Left renal cortex interstitium (tissue), 4 donors: ENCODE measurements at regions not wholly inside any gene's neighbourhood (a gene's known extent, or its start where the extent isn't known, plus 50 kb on each side); places are given as distances from the start of the nearest gene placed in this dataset.
"Not testable (repeated sequence)": the region's sequence is repeated elsewhere in the genome, so short reads cannot be mapped to it uniquely, and the experiment has no call there.

ENCODE experiments used
- DNase-seq, 4 donors: peaks; one replicate each; pipeline ENCODE4 v3.0.0-alpha.2; 2013; ENCODE audit warnings: low read depth in 4 of 4, low spot score in 2 of 4, missing footprints in 1 of 4

DNA sequence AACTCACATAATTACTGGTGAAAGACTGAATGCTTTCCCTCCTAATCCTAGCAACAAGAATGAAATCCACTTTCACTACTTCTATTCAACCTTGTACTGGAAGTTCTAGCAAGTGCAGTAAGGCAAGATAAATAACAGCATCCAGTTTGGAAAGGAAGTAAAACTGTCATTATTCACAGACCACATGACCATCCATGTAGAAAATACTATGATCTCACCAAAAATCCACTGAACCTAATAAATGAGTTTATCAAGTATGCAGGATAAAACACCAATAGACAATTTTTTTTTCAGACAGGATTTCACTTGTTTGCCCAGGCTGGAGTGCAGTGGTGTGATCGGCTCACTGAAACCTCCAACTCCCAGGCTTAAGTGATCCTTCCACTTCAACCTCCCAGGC is 117.7 kb downstream of the TMEM167A start:
- DNase-seq = no peak

DNA sequence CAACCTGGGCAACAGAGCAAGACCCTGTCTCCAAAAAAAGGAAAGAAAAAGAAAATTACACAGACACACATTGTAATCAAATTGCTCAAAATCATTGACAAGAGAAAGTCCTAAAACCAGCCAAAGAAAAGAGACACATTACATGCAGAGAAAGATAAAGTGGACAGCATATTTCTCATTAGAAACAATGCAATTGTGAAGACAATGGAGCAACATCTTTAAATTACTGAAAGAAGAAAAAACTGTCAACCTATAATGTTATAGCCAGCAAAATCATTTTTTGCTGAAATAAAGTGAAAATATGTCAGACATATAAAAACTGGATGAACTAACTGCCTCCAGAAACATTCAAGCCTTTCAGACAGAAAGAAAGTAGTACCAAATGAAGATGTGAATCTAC is 120.6 kb downstream of the TMEM167A start:
- DNase-seq = no peak

DNA sequence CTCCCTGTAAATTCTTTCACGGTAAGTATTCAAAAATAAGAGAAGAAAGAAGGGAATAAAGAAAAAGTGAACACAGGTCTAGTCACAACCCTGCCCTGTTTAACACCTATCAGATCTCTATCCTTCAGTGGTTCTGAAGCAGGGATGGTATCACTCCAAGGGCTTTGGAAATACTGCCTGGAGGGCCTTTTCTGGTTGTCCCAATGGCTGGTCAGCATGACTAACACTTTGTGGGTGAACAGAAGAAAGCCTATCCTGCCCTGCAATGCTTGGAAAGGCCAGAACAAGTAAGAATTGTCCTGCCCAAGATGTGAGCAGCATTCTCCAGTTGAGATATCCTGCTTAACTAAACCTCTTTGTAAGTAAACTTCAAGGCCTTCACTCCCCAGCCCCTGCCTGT is 124.9 kb downstream of the TMEM167A start:
- no peak for DNase-seq

DNA sequence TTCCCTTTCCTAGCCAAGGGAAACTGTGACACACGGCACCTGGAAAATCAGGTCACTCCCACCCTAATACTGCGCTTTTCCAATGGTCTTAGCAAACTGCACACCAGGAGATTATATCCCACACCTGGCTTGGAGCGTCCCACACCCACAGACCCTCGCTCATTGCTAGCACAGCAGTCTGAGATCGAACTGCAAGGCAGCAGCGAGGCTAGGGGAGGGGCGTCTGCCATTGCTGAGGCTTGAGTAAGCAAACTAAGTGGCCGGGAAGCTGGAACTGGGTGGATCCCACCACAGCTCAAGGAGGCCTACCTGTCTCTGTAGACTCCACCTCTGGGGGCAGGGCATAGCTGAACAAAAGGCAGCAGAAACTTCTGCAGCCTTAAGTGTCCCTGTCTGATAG is 132.9 kb downstream of the TMEM167A start:
- not testable (repeated sequence) for DNase-seq

DNA sequence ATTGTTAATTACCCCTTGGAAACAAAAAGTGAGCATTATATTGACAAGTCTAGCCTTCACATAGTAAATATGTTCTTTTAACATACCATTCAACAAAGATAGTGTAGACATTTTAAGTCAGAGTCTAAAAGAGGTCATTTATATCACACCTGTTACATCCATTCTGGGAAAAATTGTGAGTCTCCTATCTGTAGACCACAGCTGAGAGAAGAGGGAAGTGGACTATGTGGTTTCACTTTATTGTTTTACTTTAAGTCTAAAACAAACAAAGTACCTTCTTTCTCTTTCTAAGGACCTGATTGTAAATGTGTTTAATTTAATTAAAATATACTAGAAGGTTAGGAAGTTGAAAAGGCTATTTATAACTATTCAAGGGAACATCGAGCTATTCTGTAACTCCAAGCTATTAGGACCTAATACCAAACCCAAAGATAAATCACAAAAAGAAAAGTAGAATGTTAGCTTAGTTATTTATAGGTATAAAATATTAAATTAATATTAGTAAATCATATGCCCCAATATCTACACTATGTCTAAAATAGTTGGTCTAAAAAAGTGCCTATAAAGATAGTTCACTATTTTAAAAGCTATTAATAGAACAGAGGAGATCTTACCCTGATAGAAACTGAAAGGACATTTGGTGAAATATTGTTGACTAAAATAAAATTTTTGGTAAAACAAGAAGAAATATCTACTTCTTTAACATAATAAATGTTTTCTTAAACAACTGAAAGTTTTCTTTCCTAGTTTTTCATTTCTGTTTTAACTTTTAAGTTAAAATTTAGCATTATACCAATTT is 134.9 kb downstream of the TMEM167A start:
- no peak for DNase-seq

DNA sequence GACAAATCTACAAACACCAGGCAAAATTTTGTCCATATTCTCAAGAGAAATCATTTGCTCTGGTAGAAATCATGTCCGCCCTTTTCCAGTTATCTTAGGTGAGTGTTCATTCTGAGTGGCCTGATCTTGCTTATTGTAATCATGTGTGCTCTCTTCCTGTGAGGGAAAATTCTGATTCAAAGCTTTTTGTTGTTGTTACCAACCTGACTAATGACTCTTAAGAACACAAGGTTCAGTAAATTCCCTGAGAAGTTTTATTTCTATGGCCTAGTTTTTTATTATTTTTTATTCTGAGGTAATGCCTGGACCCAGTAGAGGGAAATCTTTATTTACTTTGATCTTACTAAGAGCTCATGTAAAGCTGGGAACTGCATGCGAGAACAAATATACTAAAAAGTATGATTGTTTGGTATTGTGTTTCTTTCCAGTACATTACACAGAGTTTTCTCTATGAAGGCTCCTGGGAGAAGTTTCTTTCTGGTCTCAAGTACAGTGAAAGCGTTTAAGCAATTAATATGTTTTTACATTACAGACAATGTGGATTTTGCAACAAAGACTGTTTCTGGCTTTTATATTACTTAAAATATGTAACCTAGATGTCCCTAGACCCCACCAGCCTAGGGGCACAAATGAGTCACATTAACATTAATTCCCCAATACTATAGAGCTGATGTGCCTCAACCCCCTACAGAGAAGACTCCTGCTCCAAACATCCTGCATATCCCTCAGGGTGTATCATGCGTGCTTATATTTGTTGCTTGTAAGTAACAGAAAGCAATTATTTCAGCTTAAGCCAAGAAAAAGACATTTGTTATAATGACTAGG is 138.1 kb downstream of the TMEM167A start:
- DNase-seq = no peak

DNA sequence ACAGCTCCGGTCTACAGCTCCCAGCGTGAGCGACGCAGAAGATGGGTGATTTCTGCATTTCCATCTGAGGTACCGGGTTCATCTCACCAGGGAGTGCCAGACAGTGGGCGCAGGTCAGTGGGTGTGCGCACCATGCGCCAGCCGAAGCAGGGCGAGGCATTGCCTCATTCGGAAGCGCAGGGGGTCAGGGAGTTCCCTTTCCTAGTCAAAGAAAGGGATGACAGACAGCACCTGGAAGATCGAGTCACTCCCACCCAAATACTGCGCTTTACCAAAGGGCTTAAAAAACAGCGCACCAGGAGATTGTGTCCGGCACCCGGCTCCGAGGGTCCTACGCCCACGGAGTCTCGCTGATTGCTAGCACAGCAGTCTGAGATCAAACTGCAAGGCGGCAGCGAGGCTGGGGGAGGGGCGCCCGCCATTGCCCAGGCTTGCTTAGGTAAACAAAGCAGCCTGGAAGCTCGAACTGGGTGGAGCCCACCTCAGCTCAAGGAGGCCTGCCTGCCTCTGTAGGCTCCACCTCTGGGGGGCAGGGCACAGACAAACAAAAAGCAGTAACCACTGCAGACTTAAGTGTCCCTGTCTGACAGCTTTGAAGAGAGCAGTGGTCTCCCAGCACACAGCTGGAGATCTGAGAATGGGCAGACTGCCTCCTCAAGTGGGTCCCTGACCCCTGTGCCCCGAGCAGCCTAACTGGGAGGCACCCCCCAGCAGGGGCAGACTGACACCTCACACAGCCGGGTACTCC is 144.5 kb downstream of the TMEM167A start:
- not testable (repeated sequence) for DNase-seq

DNA sequence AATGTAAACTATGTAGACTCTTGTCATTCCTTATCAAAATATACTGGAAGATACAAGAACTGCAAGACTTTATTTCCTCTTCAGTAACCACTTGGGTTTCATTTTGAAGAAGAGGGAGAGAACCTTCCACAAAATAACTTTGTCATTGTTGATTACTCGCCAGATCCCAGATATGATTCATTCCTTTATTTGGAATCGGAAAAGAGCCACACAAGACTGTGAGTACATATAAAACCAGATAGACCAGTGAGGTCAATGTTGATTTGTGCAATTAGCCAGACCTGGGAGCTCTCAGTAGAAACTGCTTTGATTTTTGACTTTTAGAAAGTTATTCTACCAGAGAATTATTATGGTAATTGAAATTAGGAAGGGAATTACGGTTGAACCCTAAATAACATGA is 146.1 kb downstream of the TMEM167A start:
- no peak for DNase-seq

DNA sequence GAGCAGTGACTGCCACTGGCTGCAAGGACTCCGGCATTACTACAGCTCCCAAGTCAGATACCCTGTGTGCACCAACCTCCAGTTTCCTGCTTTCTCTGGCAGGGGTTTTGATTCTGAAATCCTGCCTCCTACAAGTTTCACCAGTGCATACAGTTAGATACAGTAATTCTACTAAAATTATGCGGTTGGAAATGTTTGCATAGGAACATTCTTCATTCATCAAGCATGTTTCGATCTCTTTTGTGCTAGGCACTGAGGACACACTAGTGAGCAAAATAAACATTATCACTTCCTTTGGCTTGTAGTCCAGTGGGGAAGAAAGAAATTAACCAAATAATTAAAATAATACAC is 152.2 kb downstream of the TMEM167A start:
- no peak for DNase-seq

DNA sequence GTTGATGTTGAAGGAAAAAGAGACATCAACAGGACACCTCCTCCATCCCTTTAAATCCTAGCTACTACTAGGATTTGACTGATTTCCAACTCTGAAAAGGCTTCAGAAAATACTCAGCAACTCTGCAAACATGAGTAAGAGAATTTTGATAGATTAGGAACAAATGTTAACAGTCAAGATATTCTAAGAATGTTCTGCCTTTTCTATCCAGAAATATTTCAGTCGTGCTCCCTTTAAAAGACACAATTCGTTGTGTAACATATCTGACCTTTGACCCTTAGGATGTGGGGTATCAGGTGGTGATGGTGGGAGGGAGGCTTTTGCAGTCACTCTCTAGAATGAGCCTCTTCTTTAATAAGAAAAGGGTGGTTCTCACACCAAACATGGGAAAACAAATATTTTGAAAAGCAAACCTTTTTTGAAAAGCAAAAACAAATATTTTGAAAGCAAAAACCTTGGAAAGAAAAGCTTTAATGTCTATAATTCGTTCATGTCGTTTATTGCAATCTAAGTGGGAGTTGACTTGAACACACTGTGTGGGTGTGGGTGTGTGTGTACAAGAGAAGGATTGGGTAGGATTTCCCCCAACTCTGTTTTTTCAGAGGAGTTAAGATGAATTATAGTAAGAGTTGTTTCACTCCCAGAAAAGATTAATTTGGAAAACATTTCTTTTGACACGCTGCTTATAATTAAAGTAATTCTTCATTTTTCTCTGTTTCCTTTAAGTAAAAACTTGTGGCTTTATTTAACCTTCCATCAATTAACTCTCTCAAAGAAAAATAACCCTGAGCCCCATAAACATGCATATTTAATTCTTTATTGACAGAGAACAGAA is 152.8 kb downstream of the TMEM167A start:
- peak in 2 of 4 donors; percentile 23 to 43 for DNase-seq

DNA sequence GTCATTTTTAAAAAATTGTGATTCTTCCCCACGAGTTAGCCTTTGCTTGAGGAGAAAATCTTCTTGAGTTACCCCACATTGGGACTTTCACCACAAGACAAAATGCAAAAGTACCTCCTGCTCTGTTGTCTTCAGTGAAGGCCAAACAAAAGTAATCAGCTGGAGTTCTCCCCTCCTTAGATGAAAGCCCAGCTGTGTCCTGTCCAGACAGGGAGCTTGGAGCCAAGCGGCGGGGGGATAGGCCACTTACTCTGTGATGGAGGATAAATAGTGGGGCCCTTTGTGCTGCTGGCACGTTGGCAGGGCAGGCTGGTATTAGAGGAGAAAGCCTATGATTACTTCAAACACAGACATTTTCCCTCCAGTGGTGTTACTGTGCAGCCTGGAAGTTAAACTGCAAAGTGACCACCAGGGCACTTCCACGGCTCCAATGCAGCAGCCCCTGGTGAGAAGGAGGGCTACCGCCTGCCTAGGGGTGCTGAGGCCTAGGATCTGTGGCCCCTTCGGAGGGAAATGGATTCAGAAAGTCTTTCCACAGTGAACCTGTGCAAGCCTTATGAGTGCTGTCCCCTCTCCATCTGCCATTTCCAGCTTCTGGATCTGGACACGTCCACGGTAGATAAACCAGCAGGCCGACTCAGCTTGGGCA is 155.0 kb downstream of the TMEM167A start:
- DNase-seq = no peak

DNA sequence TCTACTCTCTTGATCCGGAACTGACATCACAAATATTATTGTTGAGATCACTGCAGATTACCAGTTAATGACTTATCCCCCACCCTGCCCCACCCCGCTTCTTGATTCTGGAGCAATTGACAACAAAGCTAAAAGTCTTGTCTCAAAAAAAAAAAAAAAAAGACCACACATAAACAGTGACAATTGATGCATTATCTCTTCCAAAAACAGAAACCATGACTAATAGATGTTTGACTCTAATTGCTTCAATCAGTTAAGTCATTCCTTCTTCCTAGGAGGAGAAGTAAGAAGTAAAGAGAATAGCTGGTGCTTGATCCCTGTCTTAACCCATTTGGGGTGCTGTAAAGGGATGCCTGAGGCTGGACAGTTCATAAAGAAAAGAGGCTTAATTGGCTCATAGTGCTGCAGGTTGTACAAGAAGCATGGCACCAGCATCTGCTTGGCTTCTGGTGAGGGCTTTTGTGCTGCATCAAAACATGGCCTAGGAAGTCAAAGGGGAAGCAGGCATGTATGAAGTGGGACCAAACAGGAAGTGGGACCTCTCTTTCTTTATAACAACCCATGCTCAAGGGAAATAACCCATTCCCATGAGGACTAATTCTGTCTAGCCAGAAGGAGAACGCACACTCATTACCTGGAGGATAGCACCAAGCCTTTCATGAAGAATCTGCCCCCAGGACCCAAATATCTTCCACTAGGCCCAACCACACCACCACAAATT is 158.7 kb downstream of the TMEM167A start:
- DNase-seq = no peak

DNA sequence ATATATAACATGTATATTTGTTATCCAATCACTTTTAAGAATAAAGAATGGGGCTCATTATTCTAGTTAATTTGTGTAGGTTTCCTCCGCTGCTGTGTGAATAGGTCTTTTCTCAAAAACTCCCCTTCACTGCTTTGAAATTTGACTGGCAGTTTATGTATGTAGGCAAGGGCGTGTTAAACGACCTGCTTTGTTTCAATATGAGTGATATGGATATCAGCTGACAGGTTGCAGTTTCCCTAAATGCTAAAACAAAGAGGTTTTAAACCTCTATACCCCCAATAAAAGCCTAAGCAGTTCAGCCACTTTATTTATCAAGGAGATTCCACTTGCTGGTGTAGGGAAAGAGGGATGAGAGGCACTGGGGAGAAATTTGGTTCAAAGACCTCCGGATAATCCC is 159.6 kb downstream of the TMEM167A start:
- DNase-seq = no peak

DNA sequence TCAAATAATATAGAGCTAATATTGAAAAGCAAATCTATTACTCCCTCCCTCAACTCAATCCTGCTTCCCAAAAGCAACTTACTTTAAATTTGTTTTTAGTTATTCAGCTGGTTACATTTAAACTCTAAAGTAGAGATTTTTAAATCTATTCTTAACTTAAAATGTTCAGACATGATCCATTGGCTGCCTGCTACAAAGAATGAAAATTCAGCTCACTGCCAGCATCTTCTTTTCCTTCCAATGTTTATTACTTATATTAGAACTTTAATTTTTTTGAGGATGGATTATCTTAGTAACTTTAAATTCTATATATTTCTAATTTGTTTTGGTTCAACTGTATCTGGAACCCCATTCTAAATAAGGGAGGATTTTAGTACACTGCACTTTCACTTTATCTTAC is 163.2 kb downstream of the TMEM167A start:
- DNase-seq = no peak

DNA sequence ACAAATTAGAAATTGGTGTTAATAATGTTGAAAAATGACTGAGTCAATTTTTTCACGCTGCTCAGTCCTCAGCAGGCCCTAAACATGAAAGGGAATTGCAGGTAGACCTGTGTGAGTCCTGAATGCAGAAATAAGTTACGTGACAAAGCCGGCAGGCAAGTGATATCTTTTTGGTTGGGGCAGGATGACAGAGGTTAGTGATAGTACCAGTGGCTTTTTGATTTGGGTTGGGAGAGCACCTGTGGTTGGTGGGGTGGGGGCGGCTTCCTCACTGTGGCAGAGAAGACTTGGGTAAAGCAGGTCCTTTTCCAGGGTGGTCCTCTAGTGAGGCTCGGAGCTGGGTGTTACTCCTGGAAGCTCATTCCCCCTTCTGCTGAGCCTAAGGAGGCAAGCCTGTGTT is 164.7 kb downstream of the TMEM167A start:
- no peak for DNase-seq

DNA sequence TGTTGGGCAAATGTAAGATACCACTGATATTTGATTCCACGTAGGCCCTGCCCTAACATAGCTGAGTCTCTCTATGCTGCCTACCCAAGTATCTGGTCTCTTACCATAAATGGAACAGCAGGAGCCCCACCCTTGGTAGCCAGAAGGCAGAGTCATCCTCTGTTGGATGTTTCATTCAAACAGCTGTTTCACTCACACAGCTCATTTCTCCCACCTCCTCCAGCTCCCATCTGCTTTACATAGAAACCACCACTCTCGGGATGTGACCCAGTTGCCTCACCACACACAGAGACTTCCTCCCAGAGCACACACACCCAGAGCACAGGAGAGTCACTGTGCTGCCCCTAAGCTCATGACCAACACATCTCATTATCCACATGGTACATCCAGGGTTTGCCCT is 165.3 kb downstream of the TMEM167A start:
- no peak for DNase-seq

DNA sequence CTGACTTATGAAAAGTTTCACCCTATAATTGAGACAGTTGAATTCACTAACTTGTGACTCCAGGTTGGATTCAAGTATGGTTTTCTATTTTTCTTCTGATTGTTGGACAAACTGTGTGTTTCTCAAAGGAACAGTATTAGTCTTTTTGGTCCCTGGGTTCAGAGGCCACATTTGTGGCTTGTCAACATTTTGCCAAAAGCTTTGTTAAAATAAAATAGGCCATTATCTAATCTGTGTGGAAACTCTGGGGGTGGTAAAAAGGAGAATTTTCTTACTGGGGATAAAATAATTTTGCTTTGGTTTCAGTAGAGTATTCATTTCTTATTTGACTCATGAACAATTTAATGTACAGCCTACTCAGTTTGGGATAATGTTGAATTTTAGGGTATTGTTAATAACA is 166.3 kb downstream of the TMEM167A start:
- DNase-seq = no peak

DNA sequence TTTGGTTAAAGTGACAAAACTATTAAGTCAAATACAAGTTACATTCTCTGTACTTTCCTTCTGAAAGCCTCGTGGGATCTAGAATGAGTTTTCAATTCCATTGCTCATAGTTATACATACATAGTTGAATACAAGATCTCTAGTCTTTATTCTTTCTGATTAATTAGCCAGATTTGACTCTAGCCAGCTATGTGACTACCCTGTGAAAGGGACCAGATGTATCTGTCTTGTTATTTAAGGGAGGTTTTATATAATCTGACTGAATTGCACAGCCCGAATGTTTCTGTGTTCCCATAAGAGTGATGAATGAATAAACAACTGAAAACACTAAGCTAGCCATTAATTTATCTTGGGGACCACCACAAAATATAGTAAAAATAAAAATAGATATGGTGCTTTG is 166.7 kb downstream of the TMEM167A start:
- no peak for DNase-seq

DNA sequence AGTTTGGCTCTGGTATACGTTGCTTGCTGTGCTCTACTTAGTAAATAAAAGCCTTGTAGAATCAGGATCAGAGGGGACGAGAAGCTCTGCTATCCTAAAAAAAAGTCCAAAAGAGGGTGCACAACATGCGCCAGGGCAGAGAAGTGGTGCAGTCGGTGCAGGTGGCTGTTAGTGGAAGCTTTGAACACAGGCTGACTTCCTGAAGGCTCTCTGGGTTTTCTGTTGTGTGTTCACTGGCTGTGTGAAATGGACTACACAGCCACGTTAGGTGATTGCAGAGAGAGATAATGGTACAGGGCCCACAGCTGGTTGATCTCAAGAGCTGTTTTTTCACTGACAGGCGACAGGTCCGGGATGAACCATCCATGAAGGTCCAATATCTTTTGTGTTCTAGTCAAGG is 167.4 kb downstream of the TMEM167A start:
- DNase-seq = no peak
